Neural progenitor cell (in vitro differentiated cells): ENCODE measurements at regions not wholly inside any gene's neighbourhood (a gene's known extent, or its start where the extent isn't known, plus 50 kb on each side); places are given as distances from the start of the nearest gene placed in this dataset.

Experiments used
- DNase-seq: peaks from one replicate; pipeline ENCODE4 v3.0.0-alpha.2; 2016; ENCODE audit warnings: low spot score
- H2AFZ ChIP-seq: fragments of 200-600 bp; sonication (generic); replicated peaks from 2 replicates; pipeline ENCODE4 v1.6.1; 2016; ENCODE audit warnings: antibody characterized with exemption
- H3F3A ChIP-seq: fragments of 200-600 bp; sonication (generic); 2 replicates; pipeline ENCODE4 v1.6.1; 2016; ENCODE audit warnings: antibody characterized with exemption, low read depth
- H3K27ac ChIP-seq: fragments of 200-600 bp; sonication (generic); 2 replicates; pipeline ENCODE4 v1.5.1; 2016; ENCODE audit warnings: mild to moderate bottlenecking
- H3K27me3 ChIP-seq: fragments of 200-600 bp; sonication (generic); 2 replicates; pipeline ENCODE4 v1.6.1; 2016; ENCODE audit warnings: mild to moderate bottlenecking, moderate library complexity
- H3K36me3 ChIP-seq: fragments of 200-600 bp; sonication (generic); 2 replicates; pipeline ENCODE4 v1.5.1; 2016
- H3K4me1 ChIP-seq: fragments of 200-600 bp; sonication (generic); 2 replicates; pipeline ENCODE4 v1.6.1; 2016; ENCODE audit warnings: mixed run types
- H3K4me2 ChIP-seq: fragments of 200-600 bp; sonication (generic); 2 replicates; pipeline ENCODE4 v1.6.1; 2016
- H3K4me3 ChIP-seq: fragments of 200-600 bp; sonication (generic); 2 replicates; pipeline ENCODE4 v1.5.1; 2016
- H3K79me2 ChIP-seq: fragments of 200-600 bp; sonication (generic); 2 replicates; pipeline ENCODE4 v1.6.1; 2016; ENCODE audit warnings: low read depth
- H3K9ac ChIP-seq: fragments of 200-600 bp; sonication (generic); 2 replicates; pipeline ENCODE4 v1.6.1; 2016
- H3K9me3 ChIP-seq: fragments of 200-600 bp; sonication (generic); 2 replicates; pipeline ENCODE4 v1.5.1; 2016; ENCODE audit warnings: low read depth
- H4K20me1 ChIP-seq: fragments of 200-600 bp; sonication (generic); 2 replicates; pipeline ENCODE4 v1.6.1; 2016; ENCODE audit warnings: low read depth
- H3K27ac Mint-ChIP-seq: 3 replicates; pipeline ENCODE4 v1.8.0; 2021; ENCODE audit warnings: mixed read lengths
- H3K27me3 Mint-ChIP-seq: 2 replicates; pipeline ENCODE4 v1.8.0; 2022; ENCODE audit warnings: low read depth, mild to moderate bottlenecking, inconsistent platforms, moderate library complexity, mixed read lengths; ENCODE audit not compliant: insufficient read depth
- H3K36me3 Mint-ChIP-seq: 3 replicates; pipeline ENCODE4 v1.8.0; 2021; ENCODE audit warnings: mixed read lengths
- H3K4me1 Mint-ChIP-seq: 3 replicates; pipeline ENCODE4 v1.8.0; 2021; ENCODE audit warnings: mixed read lengths
- H3K4me3 Mint-ChIP-seq: 3 replicates; pipeline ENCODE4 v1.8.0; 2021; ENCODE audit warnings: mild to moderate bottlenecking, moderate library complexity, mixed read lengths
- H3K9me3 Mint-ChIP-seq: 3 replicates; pipeline ENCODE4 v1.8.0; 2020; ENCODE audit warnings: mixed read lengths
- CTCF ChIP-seq: fragments of 200-600 bp; sonication (generic); IDR thresholded peaks from 2 replicates; pipeline ENCODE4 v1.5.1; 2017; ENCODE audit warnings: antibody characterized with exemption, mild to moderate bottlenecking
- EZH2 ChIP-seq: fragments of 200-600 bp; sonication (generic); IDR thresholded peaks from 2 replicates; pipeline ENCODE4 v1.6.1; 2017; ENCODE audit warnings: antibody characterized with exemption, mild to moderate bottlenecking, moderate library complexity
- EZH2phosphoT487 ChIP-seq: fragments of 200-600 bp; sonication (generic); IDR thresholded peaks from 2 replicates; pipeline ENCODE4 v1.6.1; 2017; ENCODE audit warnings: antibody characterized with exemption

- H3K4me3 ChIP-seq: no peak overlapping the region
- Mint-ChIP-seq H3K27ac (no peak overlapping the region), H3K36me3 (no peaks in the 10 kb centered on the region), H3K9me3 (no peaks in the 10 kb centered on the region), H3K4me1 (no peaks in the 10 kb centered on the region), H3K27me3 (no peaks in the 10 kb centered on the region), H3K4me3 (no peak overlapping the region)
- no peaks in the 10 kb centered on the region for H3K36me3 ChIP-seq
- H3K27ac ChIP-seq: no peak overlapping the region
- H3K4me2 ChIP-seq: no peak overlapping the region
- no peaks in the 10 kb centered on the region for H3K9me3 ChIP-seq
- TF ChIP-seq CTCF (no peak), EZH2 (no peak), EZH2phosphoT487 (no peak)
- no peaks in the 10 kb centered on the region for H3K27me3 ChIP-seq
- H3F3A ChIP-seq: no peaks in the 10 kb centered on the region
- DNase-seq: no peak
- peak overlapping the region; percentile 55 for H2AFZ ChIP-seq
- no peaks in the 10 kb centered on the region for H3K79me2 ChIP-seq
- H3K4me1 ChIP-seq: no peaks in the 10 kb centered on the region
- H3K9ac ChIP-seq: no peak overlapping the region
- H4K20me1 ChIP-seq: no peaks in the 10 kb centered on the region
Observed at GRCh38 chr5:99129768-99130501, 201.1 kb upstream of the CHD1 start.

- Mint-ChIP-seq H3K4me1 (no peaks in the 10 kb centered on the region), H3K9me3 (no peaks in the 10 kb centered on the region), H3K27ac (no peak overlapping the region), H3K4me3 (no peak overlapping the region), H3K36me3 (no peaks in the 10 kb centered on the region), H3K27me3 (no peaks in the 10 kb centered on the region)
- H3F3A ChIP-seq: no peaks in the 10 kb centered on the region
- H2AFZ ChIP-seq: no peak overlapping the region
- no peak overlapping the region for H3K4me3 ChIP-seq
- no peaks in the 10 kb centered on the region for H3K79me2 ChIP-seq
- H3K4me2 ChIP-seq: no peak overlapping the region
- DNase-seq: no peak
- H3K9me3 ChIP-seq: no peaks in the 10 kb centered on the region
- H3K9ac ChIP-seq: no peak overlapping the region
- no peaks in the 10 kb centered on the region for H3K4me1 ChIP-seq
- no peaks in the 10 kb centered on the region for H3K27me3 ChIP-seq
- no peak overlapping the region for H3K27ac ChIP-seq
- no peaks in the 10 kb centered on the region for H4K20me1 ChIP-seq
- TF ChIP-seq EZH2: no peak
- no peak for TF ChIP-seq EZH2phosphoT487
- TF ChIP-seq CTCF: no peak
- no peaks in the 10 kb centered on the region for H3K36me3 ChIP-seq
Observed at GRCh38 chr5:99122976-99123375, 194.2 kb upstream of the CHD1 start.

GRCh38 chr5:99119326-99119725 lies 190.5 kb upstream of the CHD1 start:
- H3K27me3 Mint-ChIP-seq: no peaks in the 10 kb centered on the region
- Histone ChIP-seq H3K79me2 (no peaks in the 10 kb centered on the region), H3K27ac (no peak overlapping the region), H3K9ac (no peak overlapping the region), H3F3A (no peaks in the 10 kb centered on the region), H3K4me2 (no peak overlapping the region), H3K4me1 (no peaks in the 10 kb centered on the region), H2AFZ (no peak overlapping the region), H3K9me3 (no peaks in the 10 kb centered on the region), H3K4me3 (no peak overlapping the region), H3K36me3 (no peaks in the 10 kb centered on the region), H4K20me1 (no peaks in the 10 kb centered on the region), H3K27me3 (no peaks in the 10 kb centered on the region)
- H3K4me1 Mint-ChIP-seq: no peaks in the 10 kb centered on the region
- no peaks in the 10 kb centered on the region for H3K9me3 Mint-ChIP-seq
- TF ChIP-seq EZH2phosphoT487 (no peak), EZH2 (no peak), CTCF (no peak)
- H3K4me3 Mint-ChIP-seq: no peak overlapping the region
- DNase-seq: no peak
- H3K27ac Mint-ChIP-seq: no peak overlapping the region
- H3K36me3 Mint-ChIP-seq: no peaks in the 10 kb centered on the region
